GM12865 (cell line): ENCODE measurements at regions not wholly inside any gene's neighbourhood (a gene's known extent, or its start where the extent isn't known, plus 50 kb on each side); places are given as distances from the start of the nearest gene placed in this dataset.
"Not testable (repeated sequence)": the region's sequence is repeated elsewhere in the genome, so short reads cannot be mapped to it uniquely, and the experiment has no call there.

Experiments used
- DNase-seq: peaks from one replicate; pipeline ENCODE4 v3.0.0; 2010; ENCODE audit warnings: low read depth
- H3K4me3 ChIP-seq: 2 replicates; pipeline ENCODE4 v1.5.1; 2011; ENCODE audit warnings: mild to moderate bottlenecking, low read depth, low read length, control low read depth
- CTCF ChIP-seq: IDR thresholded peaks from 2 replicates; pipeline ENCODE4 v1.5.1; 2011; ENCODE audit warnings: low read length, control low read depth, low read depth, inconsistent platforms; ENCODE audit not compliant: insufficient read depth; ENCODE audit errors: missing control alignments

GRCh38 chr2:53317861-53318260 is 449.7 kb upstream of the CHAC2 start:
- no peak for DNase-seq
- TF ChIP-seq CTCF: no peak
- no peak overlapping the region for H3K4me3 ChIP-seq

- H3K4me3 ChIP-seq: no peak overlapping the region
- no peak for DNase-seq
- TF ChIP-seq CTCF: no peak
These were observed 452.5 kb upstream of the CHAC2 start for GRCh38 chr2:53315149-53315548.

GRCh38 chr2:53314718-53315117 is 452.9 kb upstream of the CHAC2 start:
- DNase-seq: no peak
- H3K4me3 ChIP-seq: no peak overlapping the region
- TF ChIP-seq CTCF: no peak

- not testable (repeated sequence) for H3K4me3 ChIP-seq, DNase-seq
These were observed 454.0 kb upstream of the CHAC2 start for GRCh38 chr2:53313644-53314043.

GRCh38 chr2:53312721-53313120 is 454.9 kb upstream of the CHAC2 start:
- TF ChIP-seq CTCF: no peak
- DNase-seq: no peak

GRCh38 chr2:53312181-53312580 is 455.4 kb upstream of the CHAC2 start:
- TF ChIP-seq CTCF: no peak
- H3K4me3 ChIP-seq: no peak overlapping the region
- no peak for DNase-seq

More at GRCh38 chr2:53312721-53313120, 454.9 kb upstream of the CHAC2 start:
- H3K4me3 ChIP-seq: no peak overlapping the region

- DNase-seq: no peak
- H3K4me3 ChIP-seq: no peak overlapping the region
- TF ChIP-seq CTCF: no peak
These were observed 464.5 kb upstream of the CHAC2 start for GRCh38 chr2:53303012-53303578.
